Skin of body (tissue), 1 donor: ENCODE measurements at regions not wholly inside any gene's neighbourhood (a gene's known extent, or its start where the extent isn't known, plus 50 kb on each side); places are given as distances from the start of the nearest gene placed in this dataset.

Experiments
- DNase-seq: peaks from one replicate; lab custom pipeline; 2025; lab: John Stamatoyannopoulos, UW

- no peak for DNase-seq
These were observed 78.1 kb upstream of the GLI3 start for GRCh38 chr7:42315103-42315502.

- no peak for DNase-seq
These were observed 77.7 kb upstream of the GLI3 start for GRCh38 chr7:42314696-42315095.

GRCh38 chr7:42311195-42311594, 74.2 kb upstream of the GLI3 start:
- no peak for DNase-seq

GRCh38 chr7:42292991-42293521, 56.0 kb upstream of the GLI3 start:
- DNase-seq: no peak

GRCh38 chr7:42289473-42289872, 52.5 kb upstream of the GLI3 start:
- no peak for DNase-seq
